ENCODE measurements at regions not wholly inside any gene's neighbourhood (a gene's known extent, or its start where the extent isn't known, plus 50 kb on each side); places are given as distances from the start of the nearest gene placed in this dataset.

DNA sequence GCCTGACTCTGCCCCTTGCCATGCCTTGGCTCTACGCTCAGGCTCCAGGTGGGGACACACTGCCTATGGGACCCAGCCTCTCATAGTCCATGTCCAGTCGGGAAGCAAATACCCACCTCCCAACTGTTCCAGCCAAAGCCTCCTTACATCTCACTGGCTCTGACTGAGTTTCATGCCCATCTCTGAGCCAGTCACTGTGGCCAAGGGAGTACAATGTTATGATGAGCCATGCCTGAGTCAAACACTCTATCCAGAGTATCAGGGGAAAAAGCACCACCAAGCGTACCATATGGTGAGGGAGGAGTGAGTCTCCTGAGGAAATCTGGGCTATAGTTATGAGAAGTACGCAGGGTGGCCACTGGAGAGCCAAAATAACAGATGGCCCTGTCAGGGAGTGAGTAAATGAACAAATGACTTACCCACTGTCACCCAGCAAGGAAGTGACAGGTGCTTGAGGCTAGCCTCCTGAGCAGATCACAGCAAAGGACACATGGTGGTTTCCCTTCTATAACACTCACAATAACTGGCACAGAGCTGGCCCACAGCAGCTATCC, 236.6 kb upstream of the GJB5 start:
- DNase-seq = no peak

DNA sequence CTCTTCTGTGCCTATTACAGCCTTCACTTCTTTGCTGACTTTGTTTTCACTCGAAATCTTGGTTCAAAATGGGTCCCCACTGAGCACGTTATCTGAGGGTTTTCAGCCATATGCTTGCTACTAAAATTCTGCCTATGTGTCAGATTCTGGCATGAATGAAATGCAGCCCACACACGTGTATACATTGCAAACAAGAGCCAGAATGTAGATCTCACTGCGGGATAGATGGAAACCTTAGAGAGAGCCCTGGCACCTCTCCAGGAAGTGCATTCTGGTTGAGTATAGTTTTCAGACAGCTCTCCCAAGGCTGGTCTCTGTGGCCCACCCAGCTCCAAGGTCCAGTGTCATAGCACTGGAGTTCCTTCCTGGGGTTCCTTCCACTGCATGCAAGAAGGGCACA, 234.7 kb upstream of the GJB5 start:
- no peak for DNase-seq

DNA sequence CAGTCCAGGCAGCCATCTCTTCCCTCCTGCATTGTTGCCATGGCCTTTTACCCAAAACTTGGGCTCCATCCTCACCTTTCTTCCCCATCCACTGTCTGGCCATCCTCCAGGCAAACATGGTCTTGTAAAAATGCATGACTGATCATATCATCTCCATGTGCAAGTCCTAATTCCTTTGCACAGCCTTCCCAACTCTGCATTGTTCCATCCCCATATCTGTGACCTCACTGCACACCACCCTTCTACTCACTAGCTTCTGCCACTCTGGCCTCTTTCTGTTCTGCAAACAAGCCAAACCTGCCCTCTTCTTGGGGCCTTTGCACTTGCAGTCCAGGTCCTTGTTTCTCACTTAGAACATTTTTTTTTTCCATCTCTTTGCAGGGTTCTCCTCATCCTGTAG, 230.1 kb upstream of the GJB5 start:
- DNase-seq = no peak

DNA sequence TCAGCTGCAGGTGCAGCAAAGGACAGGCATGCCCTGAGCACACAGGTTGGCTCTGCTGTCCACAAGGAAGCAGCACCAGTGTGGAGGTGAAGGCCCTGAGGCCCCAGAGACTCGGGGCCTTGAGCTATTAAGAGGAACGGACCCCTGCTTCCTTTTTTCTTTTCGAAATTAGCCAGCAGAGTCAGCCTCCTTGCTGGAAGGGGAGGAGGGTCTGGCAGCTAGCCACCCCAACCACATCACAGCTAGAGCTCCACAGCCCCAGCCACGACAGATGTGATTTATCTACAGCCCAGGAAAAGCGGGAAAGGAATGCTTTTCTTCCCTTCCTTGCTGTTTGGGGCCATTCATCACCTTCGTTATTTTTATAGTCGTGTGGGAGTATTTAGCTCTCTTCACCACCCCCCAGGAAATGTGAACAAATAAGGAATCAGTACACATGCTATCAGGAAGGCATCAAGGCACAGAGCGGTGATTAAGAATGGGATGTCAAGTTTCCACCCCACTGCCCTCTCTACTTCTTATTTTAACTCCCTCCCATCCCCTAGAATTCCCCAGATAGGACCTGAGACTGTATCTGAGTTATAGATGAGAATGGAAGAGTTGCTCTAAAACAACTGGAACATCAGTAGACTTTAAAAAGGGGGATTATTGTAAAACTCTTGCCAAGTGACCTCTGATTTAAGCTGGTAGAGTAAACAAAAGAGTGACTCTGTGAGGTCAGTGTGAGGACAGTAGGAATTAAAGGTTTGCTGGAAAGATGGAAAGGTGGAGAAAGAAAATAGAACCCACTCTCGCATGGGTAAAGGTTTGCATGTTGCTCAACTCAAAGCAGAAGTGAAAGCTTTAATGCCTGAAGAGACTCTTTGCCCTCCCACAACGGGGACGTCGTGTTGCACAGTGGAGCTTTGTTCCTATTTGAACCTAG, 224.7 kb upstream of the GJB5 start:
- no peak for DNase-seq

DNA sequence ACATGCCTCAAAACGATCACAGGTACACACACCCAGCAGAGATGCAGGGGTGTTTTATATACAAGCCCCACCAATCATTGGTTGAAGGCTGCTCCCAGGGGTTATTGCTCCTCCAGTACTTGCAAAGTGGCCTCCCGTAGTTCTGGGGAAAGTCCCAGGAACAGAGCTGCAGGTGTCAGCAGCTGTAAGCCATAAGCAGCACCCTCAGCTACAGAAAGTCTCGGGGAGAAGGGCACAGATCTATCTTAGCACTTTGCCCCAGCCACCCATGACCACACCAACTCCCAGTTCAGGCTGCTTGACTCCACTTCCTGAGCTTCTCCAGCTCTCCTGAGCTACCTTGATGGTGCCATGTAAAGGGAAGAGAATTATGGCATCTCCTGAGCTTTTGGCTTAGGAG, 222.7 kb upstream of the GJB5 start:
- DNase-seq = no peak

DNA sequence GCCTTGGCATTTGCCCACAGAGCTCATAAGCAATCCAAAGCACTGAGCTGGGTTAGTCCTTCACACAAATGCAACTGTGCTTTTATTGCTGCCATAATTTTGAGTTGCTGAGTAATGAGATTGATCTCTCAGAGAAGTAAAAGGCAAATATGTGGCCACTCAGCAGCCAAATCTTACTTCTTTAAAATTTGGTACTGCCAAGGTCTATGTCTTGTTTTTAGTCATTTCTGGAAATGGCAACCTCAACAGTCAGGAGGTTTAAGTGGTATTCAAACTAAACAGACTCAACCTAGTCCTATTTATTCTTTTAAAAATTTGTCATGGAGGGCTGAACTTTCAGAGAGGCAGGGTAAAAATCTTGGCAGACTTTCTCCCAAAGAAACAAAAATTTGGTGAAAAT, 216.4 kb upstream of the GJB5 start:
- DNase-seq = no peak

DNA sequence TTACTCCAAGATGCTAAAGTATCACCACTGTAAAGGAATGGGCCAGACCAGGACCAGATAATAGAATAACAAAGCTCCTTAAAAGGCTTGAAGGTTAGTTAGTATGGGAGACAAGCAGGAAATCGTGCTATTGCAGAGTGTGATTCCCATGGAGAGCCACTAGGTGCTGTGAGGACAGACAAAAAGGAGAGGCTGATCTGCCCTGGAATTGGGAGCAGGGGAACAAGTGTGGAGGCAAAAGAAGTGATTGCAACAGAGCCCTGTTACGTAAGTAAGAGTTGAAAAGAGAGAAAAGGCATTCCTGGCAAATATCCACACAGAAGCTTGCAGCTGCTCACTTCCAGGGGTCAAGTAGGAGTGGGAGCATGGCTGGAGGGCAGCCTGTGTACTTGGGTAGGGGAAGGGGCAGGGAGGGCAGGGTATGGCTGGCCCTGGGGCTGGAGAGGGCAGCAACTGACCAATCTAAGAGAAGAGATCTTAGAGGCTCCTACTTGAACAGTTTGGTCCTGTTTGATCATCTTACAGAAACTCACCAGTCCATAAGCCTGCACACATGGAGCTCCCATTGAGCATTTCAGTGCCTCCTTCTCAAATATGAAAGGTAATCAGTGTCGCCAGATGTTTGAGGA, 207.7 kb upstream of the GJB5 start:
- peak; percentile 3 to 6 for DNase-seq

DNA sequence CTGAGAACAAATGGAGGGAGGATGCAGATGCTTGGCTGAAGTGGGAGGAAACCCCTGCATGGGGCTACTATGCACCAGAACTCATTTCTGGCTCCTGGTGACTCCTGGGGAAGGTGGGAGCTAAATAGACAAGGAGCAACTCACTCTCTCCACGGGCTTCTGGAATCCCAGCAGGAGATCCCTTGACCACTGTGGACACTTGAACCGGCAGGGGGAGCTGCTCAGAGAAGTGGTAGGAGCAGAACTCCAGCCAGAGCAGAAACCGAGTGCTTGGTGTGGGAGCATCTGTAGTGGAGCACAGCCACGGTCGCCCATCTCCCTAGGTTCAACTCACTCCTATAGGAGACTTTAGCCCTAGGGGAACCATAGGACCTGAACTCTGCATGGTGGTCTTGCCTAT, 205.6 kb upstream of the GJB5 start:
- DNase-seq = peak; percentile 1 to 4

DNA sequence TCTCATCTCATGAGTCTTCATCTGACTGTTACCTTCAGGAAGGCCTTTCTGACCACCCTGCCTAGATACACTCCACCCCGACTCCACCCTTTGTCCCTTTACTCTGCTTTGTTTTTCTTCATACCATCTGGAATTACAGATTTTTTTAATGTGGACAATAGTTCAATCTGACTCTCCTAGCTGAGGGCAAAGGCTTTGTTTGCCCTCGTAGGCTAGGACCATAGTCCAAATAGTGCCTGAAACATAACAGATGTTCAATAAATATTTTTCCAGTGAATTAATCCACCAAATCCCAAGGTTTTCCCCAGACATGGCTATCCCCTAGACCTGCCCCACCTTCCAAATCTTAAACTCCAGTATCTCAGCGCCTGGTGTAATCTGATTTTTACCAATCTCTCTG, 176.5 kb upstream of the GJB5 start:
- no peak for DNase-seq

DNA sequence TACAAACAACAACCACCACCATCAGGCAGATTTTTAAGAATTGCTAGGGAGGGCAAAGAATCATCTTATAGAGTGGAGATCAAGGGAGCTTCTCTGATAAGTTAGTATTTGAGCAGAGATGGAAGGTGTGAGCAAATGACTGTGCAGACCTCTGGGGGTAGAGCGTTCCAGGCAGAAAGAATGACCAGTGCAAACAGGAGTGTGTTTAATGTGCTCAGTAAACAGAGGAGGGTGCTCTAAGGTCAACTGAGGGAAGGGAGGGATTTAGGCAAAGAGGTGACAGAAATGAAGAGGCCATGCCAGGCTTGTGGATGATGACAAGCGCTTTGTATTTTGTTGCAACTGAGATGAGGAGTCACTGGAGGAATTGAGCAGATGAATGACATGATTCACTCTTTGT, 172.5 kb upstream of the GJB5 start:
- no peak for DNase-seq

DNA sequence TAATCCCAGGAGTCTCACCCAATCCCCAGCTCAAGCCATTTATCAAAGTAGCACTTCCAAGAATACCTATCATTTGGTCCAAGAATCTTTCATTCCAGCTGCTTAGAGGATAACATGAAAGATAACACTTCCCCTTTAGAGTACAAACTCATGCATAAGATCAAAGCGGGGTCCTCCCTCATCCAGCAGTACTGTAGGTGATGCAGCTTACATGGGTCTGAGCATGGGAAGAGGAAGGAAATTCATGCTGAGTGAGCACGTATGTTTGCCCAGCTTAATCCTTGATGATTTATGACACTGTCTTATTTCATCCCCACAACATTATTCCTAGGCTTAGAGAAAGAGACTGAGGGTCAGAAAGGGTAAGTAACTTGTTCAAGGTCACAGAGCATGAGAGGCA, 167.1 kb upstream of the GJB5 start:
- DNase-seq = no peak

DNA sequence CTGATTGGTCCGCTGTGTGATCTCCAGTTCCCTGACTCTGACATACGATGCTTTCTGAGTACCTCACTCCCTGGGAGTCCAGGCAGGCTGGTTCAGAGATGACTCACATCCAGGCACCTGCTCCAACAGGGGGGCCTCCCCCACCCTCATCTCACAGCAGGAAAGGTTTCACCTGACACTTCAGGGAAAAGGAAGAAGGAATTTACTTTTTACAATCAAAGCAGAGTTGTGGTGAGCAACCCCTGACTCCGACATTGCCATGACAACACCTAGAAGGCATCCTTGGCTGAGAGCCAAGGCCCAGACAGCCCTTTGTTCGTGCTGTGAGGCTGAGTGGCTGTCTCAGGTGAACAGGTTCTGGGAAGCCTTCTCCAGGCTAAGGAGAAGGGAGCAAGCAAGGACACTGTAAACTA, 164.6 kb upstream of the GJB5 start:
- peak; percentile 42 to 66 for DNase-seq

DNA sequence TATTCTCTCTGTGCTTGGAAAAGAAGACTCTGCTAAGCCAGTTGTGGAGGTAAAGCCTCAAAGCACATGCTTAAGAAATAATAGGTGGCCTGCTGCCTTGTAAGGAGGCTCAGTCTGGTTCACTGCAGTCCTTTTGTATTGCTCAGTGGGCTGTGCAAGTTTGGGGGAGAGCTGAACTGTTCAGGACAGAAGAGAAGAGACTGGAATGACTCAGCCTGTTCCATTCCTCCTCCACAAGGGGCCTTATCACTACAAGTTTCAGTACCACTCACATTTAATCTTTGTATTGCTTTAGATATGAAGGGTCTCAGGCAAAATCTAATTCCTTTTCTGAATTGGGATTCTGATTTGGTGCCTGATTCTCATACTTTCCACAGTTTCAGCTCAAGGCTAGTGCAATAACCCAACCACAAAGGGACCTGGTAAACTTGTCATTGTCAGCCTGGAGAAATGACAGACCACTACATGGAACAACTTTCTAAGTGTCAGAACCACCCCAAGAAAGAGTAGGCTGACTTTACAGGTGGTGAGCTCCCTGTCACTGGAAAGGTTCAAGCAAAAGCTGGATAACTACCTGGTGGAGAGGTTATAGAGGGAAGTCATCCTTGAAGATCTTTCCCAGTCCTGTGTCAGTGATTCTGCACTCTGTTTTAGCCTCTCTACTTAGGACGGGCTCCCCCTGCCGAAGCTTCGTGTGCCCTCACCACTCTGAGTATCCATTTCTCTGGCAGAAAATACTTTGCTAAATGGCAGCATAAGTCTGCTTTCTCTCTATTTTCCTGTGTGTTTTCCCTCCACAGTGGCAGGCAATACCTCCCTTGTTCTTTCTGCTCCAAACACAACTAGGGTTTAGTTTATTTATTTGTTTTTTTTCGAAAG, 162.9 kb upstream of the GJB5 start:
- peak in 1 of 2 experiments; percentile 9 for DNase-seq

DNA sequence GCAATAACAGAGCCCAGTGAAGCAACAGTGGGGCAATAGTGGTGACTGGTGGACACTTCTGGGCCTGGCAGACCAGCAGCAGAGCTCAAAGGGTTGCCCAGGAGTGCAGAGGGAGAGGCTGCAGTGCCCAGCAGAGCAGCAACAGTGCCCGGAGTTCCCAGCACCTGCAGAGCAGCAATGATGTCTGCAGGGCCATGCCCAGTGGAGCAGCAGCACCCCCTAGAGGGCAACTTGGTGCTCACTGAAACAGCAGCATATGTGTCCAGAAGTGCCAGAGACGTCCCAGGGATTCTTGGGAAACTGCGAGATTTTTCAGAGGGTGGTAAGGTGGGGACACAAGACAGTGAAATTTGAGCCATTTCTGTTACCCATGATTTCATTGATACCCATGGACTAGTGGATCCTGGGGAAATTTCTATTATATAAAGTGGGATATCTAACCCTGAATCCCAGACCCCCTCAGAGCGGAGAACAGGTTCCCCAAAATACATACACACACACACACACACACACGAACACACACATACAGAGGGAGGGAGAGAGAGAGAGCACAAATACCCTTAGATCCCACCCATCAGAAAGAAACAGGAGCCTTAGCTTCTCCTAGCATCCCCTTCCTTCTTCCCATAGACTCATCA, 156.9 kb upstream of the GJB5 start:
- peak; percentile 31 to 52 for DNase-seq

DNA sequence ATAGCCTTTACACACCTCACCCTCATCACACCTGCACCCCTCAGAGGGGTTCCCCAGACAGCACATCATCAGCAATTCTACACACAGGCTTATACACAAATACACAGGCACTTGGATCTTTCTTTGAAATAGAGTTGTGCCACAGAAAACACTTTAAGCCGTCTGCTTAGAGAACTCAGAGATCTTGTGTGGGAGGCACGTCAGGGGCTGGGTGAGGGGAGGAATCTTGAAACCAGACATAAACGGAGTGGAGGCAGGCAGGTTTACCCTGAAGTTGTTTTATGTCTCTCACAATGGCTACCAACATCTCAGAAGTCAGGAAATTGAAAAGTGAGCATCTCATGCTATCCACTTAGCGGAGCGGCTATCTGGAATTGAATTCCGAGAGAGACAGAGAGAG, 151.9 kb upstream of the GJB5 start:
- DNase-seq = no peak

DNA sequence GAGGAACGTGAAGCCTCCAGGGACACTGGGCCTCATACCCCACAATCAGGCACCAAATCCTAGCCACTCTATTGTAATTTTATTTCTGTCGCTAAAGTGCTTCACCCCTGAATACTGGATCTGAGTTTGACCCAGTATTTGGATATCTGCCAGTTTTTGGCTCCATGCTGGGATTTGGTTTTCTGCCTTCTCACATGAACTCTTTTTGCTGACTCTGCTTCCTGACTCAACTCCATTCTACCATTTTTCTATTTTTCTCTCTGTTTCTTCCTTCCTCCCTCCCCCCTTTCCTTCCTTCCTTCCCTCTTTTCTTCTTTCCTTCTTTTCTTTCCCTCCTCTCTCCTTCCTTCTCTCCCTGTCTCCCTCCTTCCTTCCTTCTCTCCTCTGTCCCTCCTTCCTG, 151.3 kb upstream of the GJB5 start:
- no peak for DNase-seq

DNA sequence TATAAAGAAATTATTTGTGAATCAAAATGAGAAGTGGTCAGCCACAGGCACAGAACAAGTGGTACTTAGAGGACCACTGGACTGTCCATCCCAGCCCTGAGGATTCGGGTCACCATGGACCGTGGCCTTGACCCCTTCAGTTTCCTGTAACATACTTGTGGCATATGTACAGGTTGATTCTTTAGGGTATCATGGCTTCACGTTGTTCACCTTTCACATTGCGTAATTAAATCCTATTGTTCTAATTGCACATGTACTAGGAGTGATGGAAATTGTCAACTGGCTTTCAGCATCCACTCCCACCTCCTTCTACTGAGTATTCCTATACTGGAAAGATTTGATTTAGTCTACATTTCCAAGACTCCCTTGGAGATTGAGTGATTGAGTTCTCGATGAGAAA, 148.3 kb upstream of the GJB5 start:
- no peak for DNase-seq

DNA sequence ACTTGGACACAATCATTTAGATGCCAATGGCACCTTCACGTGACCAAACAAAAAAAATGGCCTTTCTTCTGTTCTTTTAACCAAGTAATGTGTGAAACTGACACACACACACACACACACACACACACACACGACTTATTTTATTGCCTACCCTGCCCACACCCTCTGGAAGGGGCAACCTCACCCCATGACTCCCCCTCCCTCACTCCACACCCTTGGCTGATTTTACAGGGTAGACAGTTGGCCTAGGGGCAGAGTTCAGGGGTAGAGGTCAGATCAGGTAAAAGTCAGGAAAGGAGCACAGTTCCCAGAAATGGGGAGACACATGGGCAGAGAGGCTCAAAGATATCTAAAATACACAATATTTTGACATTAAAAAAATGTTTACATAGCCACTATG, 144.8 kb upstream of the GJB5 start:
- DNase-seq = no peak

DNA sequence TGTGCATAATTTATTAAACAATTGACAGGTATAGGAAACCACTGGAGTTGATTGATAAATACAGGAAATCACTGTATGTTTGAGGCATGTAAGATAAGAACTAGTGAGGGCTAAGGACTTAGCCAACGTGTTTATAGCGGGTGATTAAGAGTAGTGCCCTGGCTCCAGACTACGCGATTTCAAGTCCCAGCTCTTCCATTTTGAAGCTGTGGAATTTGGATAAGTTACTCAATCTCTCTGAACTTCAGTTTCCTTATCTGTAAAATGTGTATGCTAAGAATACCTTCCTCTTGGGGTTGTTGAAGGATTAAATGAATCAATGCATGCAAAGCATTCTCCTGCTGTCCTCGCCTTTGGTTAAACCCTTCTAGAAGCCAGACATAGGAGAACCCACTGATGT, 143.3 kb upstream of the GJB5 start:
- no peak for DNase-seq

DNA sequence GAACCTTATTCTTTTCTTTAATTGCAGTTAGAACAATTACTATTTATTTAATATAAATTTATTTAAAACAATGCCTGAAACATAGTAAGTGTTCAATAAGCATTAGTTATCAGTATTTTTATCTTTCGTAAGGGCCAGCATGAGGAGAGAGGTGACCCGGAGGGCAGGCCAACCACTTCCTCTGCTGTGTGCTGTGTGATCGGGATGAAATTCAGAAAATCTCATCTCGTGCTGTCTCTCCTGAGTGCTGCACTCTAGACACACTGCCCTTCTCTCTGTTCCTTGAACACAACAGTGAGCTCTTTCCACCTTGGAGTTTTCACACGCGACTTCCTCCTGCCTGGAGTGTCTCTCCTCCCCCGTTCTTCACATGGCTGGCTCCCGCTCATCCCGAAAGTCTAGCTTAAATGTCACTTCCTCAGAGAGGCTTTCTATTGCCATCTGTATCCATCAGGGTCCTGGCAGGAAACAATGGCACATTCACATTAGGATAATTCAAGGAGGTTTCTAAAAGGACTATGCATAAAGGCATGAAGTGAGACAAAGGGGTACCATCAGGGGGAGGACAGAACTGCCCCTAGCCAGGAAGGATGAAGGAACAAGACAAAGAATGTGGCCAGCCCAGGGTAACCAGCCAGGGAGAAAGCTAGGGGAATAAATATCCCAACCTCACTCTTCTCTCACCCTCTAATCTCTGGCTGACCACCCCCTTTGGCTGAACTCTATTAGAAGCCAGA, 142.6 kb upstream of the GJB5 start:
- DNase-seq = no peak

DNA sequence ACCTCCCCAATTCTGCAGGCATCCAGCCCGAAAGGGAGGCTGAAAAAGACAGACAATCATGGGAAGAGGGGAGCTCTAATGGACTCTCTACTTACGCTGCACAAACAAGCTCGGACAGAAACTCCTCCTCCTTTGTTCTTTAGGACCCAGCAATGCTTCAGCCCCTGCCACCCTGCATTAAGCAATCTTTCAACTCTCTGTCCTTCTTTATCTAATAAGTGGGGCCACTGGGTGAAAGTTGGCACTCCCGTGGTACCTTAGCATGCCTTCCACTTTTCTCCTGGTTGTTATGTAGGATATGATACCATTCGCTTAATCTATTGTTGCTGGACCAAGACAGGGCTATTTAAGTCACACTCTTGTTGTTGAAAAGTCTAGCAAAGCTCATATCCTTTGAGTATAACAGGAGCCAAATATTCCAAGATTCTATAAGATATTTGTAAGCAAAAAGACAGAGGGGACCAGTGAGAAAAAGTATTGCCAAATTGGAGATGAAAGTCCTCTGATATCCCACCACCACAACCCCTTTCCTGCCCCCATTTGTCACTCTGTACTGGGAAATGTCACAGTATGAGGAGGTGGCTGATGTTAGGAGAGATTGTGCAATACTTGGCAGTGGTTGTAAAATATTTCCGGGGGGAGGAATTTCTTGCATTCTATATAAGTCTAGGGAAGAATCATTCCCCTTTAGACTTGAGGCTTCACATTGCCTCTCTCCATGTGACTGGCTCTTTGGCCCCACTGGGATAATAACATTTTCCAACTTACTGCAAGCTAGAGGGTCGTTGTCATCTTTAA, 137.3 kb upstream of the GJB5 start:
- no peak for DNase-seq
